HG02642 (cell line): ENCODE measurements at regions not wholly inside any gene's neighbourhood (a gene's known extent, or its start where the extent isn't known, plus 50 kb on each side); places are given as distances from the start of the nearest gene placed in this dataset.
A peak's percentile ranks its signal among the peaks of the same experiment; 100 is the strongest.

Source experiments
- ATAC-seq: cut with Tn5 transposase; IDR thresholded peaks from one replicate; pipeline ENCODE4 v1.9.1; 2021; ENCODE audit warnings: mild to moderate bottlenecking; ENCODE audit not compliant: unreplicated experiment, poor library complexity

GRCh38 chr5:133838286-133838685 lies 130.1 kb downstream of the C5orf15 start:
- ATAC-seq: no peak

- no peak for ATAC-seq
Observed at GRCh38 chr5:133831491-133832224, 136.8 kb downstream of the C5orf15 start.

- ATAC-seq: no peak
Observed at GRCh38 chr5:133830911-133831310, 137.5 kb downstream of the C5orf15 start.

GRCh38 chr5:133830281-133830680 lies 138.1 kb downstream of the C5orf15 start:
- no peak for ATAC-seq

GRCh38 chr5:133829786-133830185 lies 138.6 kb downstream of the C5orf15 start:
- ATAC-seq: no peak

- no peak for ATAC-seq
Observed at GRCh38 chr5:133828722-133829121, 139.7 kb downstream of the C5orf15 start.

- no peak for ATAC-seq
Observed at GRCh38 chr5:133827830-133828229, 140.6 kb downstream of the C5orf15 start.

- ATAC-seq: no peak
Observed at GRCh38 chr5:133827011-133827410, 141.4 kb downstream of the C5orf15 start.

- ATAC-seq: peak; percentile 32
Observed at GRCh38 chr5:133825631-133826289, 142.7 kb downstream of the C5orf15 start.

GRCh38 chr5:133824661-133825254 lies 143.7 kb downstream of the C5orf15 start:
- ATAC-seq: peak; percentile 71

- no peak for ATAC-seq
Observed at GRCh38 chr5:133821889-133822288, 146.5 kb downstream of the C5orf15 start.

GRCh38 chr5:133821311-133821741 lies 147.1 kb downstream of the C5orf15 start:
- no peak for ATAC-seq

- no peak for ATAC-seq
Observed at GRCh38 chr5:133820507-133820906, 147.9 kb downstream of the C5orf15 start.

- no peak for ATAC-seq
Observed at GRCh38 chr5:133819977-133820471, 148.4 kb downstream of the C5orf15 start.

GRCh38 chr5:133818869-133819600 lies 149.4 kb downstream of the C5orf15 start:
- no peak for ATAC-seq

- ATAC-seq: no peak
Observed at GRCh38 chr5:133818031-133818431, 150.4 kb downstream of the C5orf15 start.

- ATAC-seq: no peak
Observed at GRCh38 chr5:133817456-133817855, 151.0 kb downstream of the C5orf15 start.

GRCh38 chr5:133816791-133817190 lies 151.6 kb downstream of the C5orf15 start:
- no peak for ATAC-seq

- ATAC-seq: no peak
Observed at GRCh38 chr5:133814152-133814551, 154.3 kb downstream of the C5orf15 start.

GRCh38 chr5:133811168-133811567 lies 157.3 kb downstream of the C5orf15 start:
- ATAC-seq: no peak

- no peak for ATAC-seq
Observed at GRCh38 chr5:133809801-133810200, 158.6 kb downstream of the C5orf15 start.
